ENCODE measurements at regions not wholly inside any gene's neighbourhood (a gene's known extent, or its start where the extent isn't known, plus 50 kb on each side); places are given as distances from the start of the nearest gene placed in this dataset.

- ChIA-PET CTCF (no interaction called here), POLR2A (no interaction called here)
- no peaks in the 10 kb centered on the region for H3K27me3 Mint-ChIP-seq
- no peaks in the 10 kb centered on the region for H3K9me3 Mint-ChIP-seq
- no peaks in the 10 kb centered on the region for H3K4me1 Mint-ChIP-seq
- H3K27ac Mint-ChIP-seq = no peak overlapping the region
- TF ChIP-seq, protein P1, sequence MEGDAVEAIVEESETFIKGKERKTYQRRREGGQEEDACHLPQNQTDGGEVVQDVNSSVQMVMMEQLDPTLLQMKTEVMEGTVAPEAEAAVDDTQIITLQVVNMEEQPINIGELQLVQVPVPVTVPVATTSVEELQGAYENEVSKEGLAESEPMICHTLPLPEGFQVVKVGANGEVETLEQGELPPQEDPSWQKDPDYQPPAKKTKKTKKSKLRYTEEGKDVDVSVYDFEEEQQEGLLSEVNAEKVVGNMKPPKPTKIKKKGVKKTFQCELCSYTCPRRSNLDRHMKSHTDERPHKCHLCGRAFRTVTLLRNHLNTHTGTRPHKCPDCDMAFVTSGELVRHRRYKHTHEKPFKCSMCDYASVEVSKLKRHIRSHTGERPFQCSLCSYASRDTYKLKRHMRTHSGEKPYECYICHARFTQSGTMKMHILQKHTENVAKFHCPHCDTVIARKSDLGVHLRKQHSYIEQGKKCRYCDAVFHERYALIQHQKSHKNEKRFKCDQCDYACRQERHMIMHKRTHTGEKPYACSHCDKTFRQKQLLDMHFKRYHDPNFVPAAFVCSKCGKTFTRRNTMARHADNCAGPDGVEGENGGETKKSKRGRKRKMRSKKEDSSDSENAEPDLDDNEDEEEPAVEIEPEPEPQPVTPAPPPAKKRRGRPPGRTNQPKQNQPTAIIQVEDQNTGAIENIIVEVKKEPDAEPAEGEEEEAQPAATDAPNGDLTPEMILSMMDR (IDR thresholded peaks at IDR 0.05) = no peak
- H3K36me3 Mint-ChIP-seq (ENCODE audit: low read depth) = no peaks in the 10 kb centered on the region
- ATAC-seq (ENCODE audit: low read depth) (no peak), DNase-seq (no peak)
- no peak overlapping the region for H3K4me3 Mint-ChIP-seq
- intact Hi-C loops (cut with micrococcal nuclease) = no loop called here
These were observed 717.6 kb upstream of the GOLIM4 start for GRCh38 chr3:168813225-168813802.

- no peak for ATAC-seq (ENCODE audit: low read depth)
- Mint-ChIP-seq H3K27ac (no peak overlapping the region), H3K4me3 (no peak overlapping the region), H3K4me1 (no peaks in the 10 kb centered on the region), H3K36me3 (ENCODE audit: low read depth) (no peaks in the 10 kb centered on the region), H3K27me3 (no peaks in the 10 kb centered on the region), H3K9me3 (no peaks in the 10 kb centered on the region)
- TF ChIP-seq, protein P1 (IDR thresholded peaks at IDR 0.05) = no peak
- ChIA-PET CTCF (no interaction called here), POLR2A (no interaction called here)
- intact Hi-C loops (cut with micrococcal nuclease) = no loop called here
- no peak for DNase-seq
These were observed 716.5 kb upstream of the GOLIM4 start for GRCh38 chr3:168812234-168812633.

GRCh38 chr3:168808596-168808995, 712.9 kb upstream of the GOLIM4 start:
- no peak overlapping the region for H3K4me3 Mint-ChIP-seq
- ChIA-PET POLR2A (no interaction called here), CTCF (no interaction called here)
- no peaks in the 10 kb centered on the region for H3K36me3 Mint-ChIP-seq (ENCODE audit: low read depth)
- TF ChIP-seq, protein P1 (IDR thresholded peaks at IDR 0.05) = no peak
- intact Hi-C loops (cut with micrococcal nuclease) = no loop called here
- no peaks in the 10 kb centered on the region for H3K4me1 Mint-ChIP-seq
- DNase-seq = no peak
- no peak for ATAC-seq (ENCODE audit: low read depth)
- no peaks in the 10 kb centered on the region for H3K9me3 Mint-ChIP-seq
- no peak overlapping the region for H3K27ac Mint-ChIP-seq
- no peaks in the 10 kb centered on the region for H3K27me3 Mint-ChIP-seq

GRCh38 chr3:168807448-168807847, 711.7 kb upstream of the GOLIM4 start:
- Mint-ChIP-seq H3K9me3 (no peaks in the 10 kb centered on the region), H3K27me3 (no peaks in the 10 kb centered on the region), H3K27ac (no peak overlapping the region), H3K4me3 (no peak overlapping the region), H3K36me3 (ENCODE audit: low read depth) (no peaks in the 10 kb centered on the region), H3K4me1 (no peaks in the 10 kb centered on the region)
- CTCF ChIA-PET = no interaction called here
- DNase-seq (no peak), ATAC-seq (ENCODE audit: low read depth) (no peak)
- TF ChIP-seq, protein P1 (IDR thresholded peaks at IDR 0.05) = no peak
- intact Hi-C loops (cut with micrococcal nuclease) = no loop called here
- POLR2A ChIA-PET = no interaction called here

DNA sequence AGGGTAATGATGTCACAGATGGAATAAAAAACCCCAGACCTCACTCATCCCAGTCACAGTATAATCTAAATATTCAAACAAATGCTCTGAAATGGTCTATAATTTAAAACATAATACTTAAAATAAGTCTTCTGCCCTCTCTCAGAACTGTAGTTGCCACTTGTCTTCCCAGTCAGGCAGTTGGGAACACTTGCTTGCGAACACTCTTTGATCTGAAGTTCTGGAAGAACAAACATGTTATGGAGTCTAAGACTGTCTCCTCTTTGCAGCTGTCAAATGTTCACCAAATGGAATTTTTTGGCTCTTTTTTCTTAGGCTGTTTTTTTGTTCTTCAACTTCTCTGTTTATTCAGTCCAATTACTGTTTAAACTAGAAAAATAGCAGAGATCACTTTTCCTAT, 711.1 kb upstream of the GOLIM4 start:
- Mint-ChIP-seq H3K9me3 (no peaks in the 10 kb centered on the region), H3K27me3 (no peaks in the 10 kb centered on the region), H3K36me3 (ENCODE audit: low read depth) (no peaks in the 10 kb centered on the region), H3K4me3 (no peak overlapping the region), H3K4me1 (no peaks in the 10 kb centered on the region), H3K27ac (no peak overlapping the region)
- ChIA-PET POLR2A (no interaction called here), CTCF (no interaction called here)
- ATAC-seq (ENCODE audit: low read depth) (no peak), DNase-seq (no peak)
- TF ChIP-seq, protein P1 (IDR thresholded peaks at IDR 0.05) = no peak
- intact Hi-C loops (cut with micrococcal nuclease) = no loop called here
